Astrocyte (in vitro differentiated cells and primary cell): ENCODE measurements at regions not wholly inside any gene's neighbourhood (a gene's known extent, or its start where the extent isn't known, plus 50 kb on each side); places are given as distances from the start of the nearest gene placed in this dataset.
A peak's percentile ranks its signal among the peaks of the same experiment; 100 is the strongest.

Experiments used
- DNase-seq: peaks from one replicate; pipeline ENCODE4 v3.0.0-alpha.2; 2010; ENCODE audit warnings: low read depth
- FAIRE-seq: peaks from 2 replicates; lab custom pipeline; 2011; peaks lifted over from hg19 to GRCh38; lab: Jason Lieb, UNC
- H2AFZ ChIP-seq: 2 replicates; pipeline ENCODE4 v1.6.0; 2012; ENCODE audit warnings: low read depth, low read length, inconsistent platforms
- H3K27ac ChIP-seq: 2 replicates; pipeline ENCODE4 v1.5.1; 2011; ENCODE audit warnings: low read depth, low read length, inconsistent platforms
- H3K27me3 ChIP-seq: 2 replicates; pipeline ENCODE4 v1.6.0; 2011; ENCODE audit warnings: low read length, inconsistent platforms; ENCODE audit not compliant: insufficient read depth
- H3K36me3 ChIP-seq: 2 replicates; pipeline ENCODE4 v1.5.1; 2011; ENCODE audit warnings: low read length, inconsistent platforms; ENCODE audit not compliant: insufficient read depth
- H3K4me1 ChIP-seq: 2 replicates; pipeline ENCODE4 v1.5.1; 2011; ENCODE audit warnings: low read length, inconsistent platforms; ENCODE audit not compliant: insufficient read depth
- H3K4me2 ChIP-seq: 2 replicates; pipeline ENCODE4 v1.6.0; 2012; ENCODE audit warnings: low read length, inconsistent platforms
- H3K4me3 ChIP-seq: 2 replicates; pipeline ENCODE4 v1.5.1; 2011; ENCODE audit warnings: low read depth, mild to moderate bottlenecking, low read length, inconsistent platforms; ENCODE audit not compliant: insufficient read depth
- H3K79me2 ChIP-seq: 2 replicates; pipeline ENCODE4 v1.6.0; 2012; ENCODE audit warnings: mild to moderate bottlenecking, low read length, inconsistent platforms; ENCODE audit not compliant: insufficient read depth
- H3K9ac ChIP-seq: 2 replicates; pipeline ENCODE4 v1.6.0; 2012; ENCODE audit warnings: mild to moderate bottlenecking, low read length, inconsistent platforms
- H3K9me3 ChIP-seq: 2 replicates; pipeline ENCODE4 v1.5.1; 2012; ENCODE audit warnings: low read depth, mild to moderate bottlenecking, low read length, inconsistent platforms; ENCODE audit not compliant: insufficient read depth
- H4K20me1 ChIP-seq: 2 replicates; pipeline ENCODE4 v1.6.0; 2012; ENCODE audit warnings: low read length, inconsistent platforms; ENCODE audit not compliant: insufficient read depth
- H3K27ac Mint-ChIP-seq: one replicate; pipeline ENCODE4 v1.8.0; 2021; ENCODE audit warnings: mild to moderate bottlenecking, mixed read lengths; ENCODE audit not compliant: unreplicated experiment
- H3K27me3 Mint-ChIP-seq: one replicate; pipeline ENCODE4 v1.8.0; 2021; ENCODE audit warnings: low read depth, mixed read lengths; ENCODE audit not compliant: unreplicated experiment
- H3K36me3 Mint-ChIP-seq: one replicate; pipeline ENCODE4 v1.8.0; 2021; ENCODE audit warnings: low read depth, mixed read lengths; ENCODE audit not compliant: unreplicated experiment
- H3K4me1 Mint-ChIP-seq: one replicate; pipeline ENCODE4 v1.8.0; 2021; ENCODE audit warnings: low read depth, mixed read lengths; ENCODE audit not compliant: unreplicated experiment
- H3K4me3 Mint-ChIP-seq: one replicate; pipeline ENCODE4 v1.8.0; 2021; ENCODE audit warnings: mild to moderate bottlenecking, moderate library complexity, mixed read lengths; ENCODE audit not compliant: unreplicated experiment
- H3K9me3 Mint-ChIP-seq: one replicate; pipeline ENCODE4 v1.8.0; 2021; ENCODE audit warnings: mild to moderate bottlenecking, mixed read lengths; ENCODE audit not compliant: unreplicated experiment
- CTCF ChIP-seq: IDR thresholded peaks from 2 replicates; pipeline ENCODE4 v1.5.1; 2011; ENCODE audit warnings: low read depth, mild to moderate bottlenecking, inconsistent platforms, low read length, moderate library complexity; ENCODE audit not compliant: insufficient read depth
- EZH2 ChIP-seq: IDR thresholded peaks from 2 replicates; pipeline ENCODE4 v1.6.1; 2012; ENCODE audit warnings: mild to moderate bottlenecking, low read length, inconsistent platforms; ENCODE audit not compliant: insufficient read depth

GRCh38 chr12:98453070-98453469 is 62.3 kb upstream of the TMPO start:
- Mint-ChIP-seq H3K27me3 (peaks cover 1% of the 10 kb centered on the region), H3K9me3 (peaks cover 6% of the 10 kb centered on the region), H3K36me3 (no peaks in the 10 kb centered on the region), H3K4me3 (no peak overlapping the region), H3K4me1 (peaks cover 11% of the 10 kb centered on the region), H3K27ac (no peak overlapping the region)
- Histone ChIP-seq H3K79me2 (no peaks in the 10 kb centered on the region), H2AFZ (no peak overlapping the region), H4K20me1 (no peaks in the 10 kb centered on the region), H3K4me2 (no peak overlapping the region), H3K27ac (no peak overlapping the region), H3K9ac (no peak overlapping the region), H3K4me1 (peaks cover 6% of the 10 kb centered on the region), H3K36me3 (no peaks in the 10 kb centered on the region), H3K4me3 (no peak overlapping the region), H3K9me3 (no peaks in the 10 kb centered on the region), H3K27me3 (no peaks in the 10 kb centered on the region)
- TF ChIP-seq CTCF, result no peak
- TF ChIP-seq EZH2, result no peak
- DNase-seq (peak; percentile 22), FAIRE-seq (no peak)

- no peak overlapping the region for H3K4me2 ChIP-seq
- no peak for TF ChIP-seq CTCF
- no peak for TF ChIP-seq EZH2
- no peak for FAIRE-seq
- no peak for DNase-seq
- Mint-ChIP-seq H3K36me3 (no peaks in the 10 kb centered on the region), H3K9me3 (peaks cover 6% of the 10 kb centered on the region), H3K4me3 (no peak overlapping the region), H3K4me1 (peaks cover 11% of the 10 kb centered on the region), H3K27me3 (peaks cover 1% of the 10 kb centered on the region), H3K27ac (no peak overlapping the region)
- no peaks in the 10 kb centered on the region for H3K79me2 ChIP-seq
- H3K9ac ChIP-seq, result no peak overlapping the region
- H3K27me3 ChIP-seq, result no peaks in the 10 kb centered on the region
- peaks cover 6% of the 10 kb centered on the region for H3K4me1 ChIP-seq
- H3K4me3 ChIP-seq, result no peak overlapping the region
- H3K9me3 ChIP-seq, result no peaks in the 10 kb centered on the region
- no peaks in the 10 kb centered on the region for H4K20me1 ChIP-seq
- no peaks in the 10 kb centered on the region for H3K36me3 ChIP-seq
- H3K27ac ChIP-seq, result no peak overlapping the region
- H2AFZ ChIP-seq, result no peak overlapping the region
Measured at GRCh38 chr12:98453492-98453891, 61.9 kb upstream of the TMPO start.

- H2AFZ ChIP-seq, result no peak overlapping the region
- no peaks in the 10 kb centered on the region for H3K79me2 ChIP-seq
- H3K9me3 ChIP-seq, result no peaks in the 10 kb centered on the region
- Mint-ChIP-seq H3K27me3 (peaks cover 1% of the 10 kb centered on the region), H3K36me3 (no peaks in the 10 kb centered on the region), H3K4me1 (peaks cover 11% of the 10 kb centered on the region), H3K9me3 (peaks cover 6% of the 10 kb centered on the region), H3K4me3 (no peak overlapping the region), H3K27ac (no peak overlapping the region)
- H3K27me3 ChIP-seq, result peaks cover under 1% of the 10 kb centered on the region
- H3K27ac ChIP-seq, result no peak overlapping the region
- FAIRE-seq (no peak), DNase-seq (no peak)
- H3K4me1 ChIP-seq, result peaks cover 6% of the 10 kb centered on the region
- no peak for TF ChIP-seq EZH2
- no peak for TF ChIP-seq CTCF
- no peaks in the 10 kb centered on the region for H3K36me3 ChIP-seq
- H3K9ac ChIP-seq, result no peak overlapping the region
- no peak overlapping the region for H3K4me3 ChIP-seq
- H4K20me1 ChIP-seq, result no peaks in the 10 kb centered on the region
- H3K4me2 ChIP-seq, result peak overlapping the region; percentile 92
Measured at GRCh38 chr12:98456041-98456440, 59.3 kb upstream of the TMPO start.
